H1 (cell line): ENCODE measurements at regions not wholly inside any gene's neighbourhood (a gene's known extent, or its start where the extent isn't known, plus 50 kb on each side); places are given as distances from the start of the nearest gene placed in this dataset.

Experiments
- BACH1 ChIP-seq: IDR thresholded peaks from 2 replicates; pipeline ENCODE4 v1.6.1; 2012; ENCODE audit warnings: low read length, improper control_type of control experiment
- JUND ChIP-seq: IDR thresholded peaks from 2 replicates; pipeline ENCODE4 v1.6.1; 2011; ENCODE audit warnings: mild to moderate bottlenecking, improper control_type of control experiment, low read length
- NRF1 ChIP-seq: IDR thresholded peaks from 2 replicates; pipeline ENCODE4 v1.6.1; 2011; ENCODE audit warnings: mild to moderate bottlenecking, low read depth, low read length, improper control_type of control experiment
- POLR2AphosphoS5 ChIP-seq: IDR thresholded peaks from 2 replicates; pipeline ENCODE4 v1.6.1; 2011; ENCODE audit warnings: low read depth, low read length
- RNF2 ChIP-seq: fragments of 200-900, 300-1000 bp; sonication (generic); IDR thresholded peaks from 2 replicates; pipeline ENCODE4 v1.7.1; 2016; ENCODE audit warnings: borderline replicate concordance, low read depth, mild to moderate bottlenecking, antibody characterized with exemption, low read length; ENCODE audit not compliant: poor library complexity, severe bottlenecking; ENCODE audit errors: missing control alignments
- SP4 ChIP-seq: IDR thresholded peaks from 2 replicates; pipeline ENCODE4 v1.6.1; 2012; ENCODE audit warnings: low read length, inconsistent platforms
- TAF7 ChIP-seq: optimal IDR thresholded peaks from 2 replicates; pipeline ENCODE3; 2011; ENCODE audit warnings: low read depth, mild to moderate bottlenecking, inconsistent platforms, low read length, moderate library complexity, borderline replicate concordance
- ZNF274 ChIP-seq: IDR thresholded peaks from 2 replicates; pipeline ENCODE4 v1.7.0; 2012; ENCODE audit warnings: low read length, borderline replicate concordance; ENCODE audit errors: extremely low read depth
- TF ChIP-seq, protein P1 (sequence below): fragments of 300-600 bp; sonication (generic); IDR thresholded peaks from 2 replicates; pipeline ENCODE4 v1.7.1; 2012; ENCODE audit warnings: low read length, moderate library complexity, mild to moderate bottlenecking, inconsistent platforms; ENCODE audit not compliant: insufficient replicate concordance
- TF ChIP-seq, protein P2 (sequence below): IDR thresholded peaks from 2 replicates; pipeline ENCODE4 v1.6.1; 2012; ENCODE audit warnings: inconsistent platforms

GRCh38 chr6:17047889-17048288, 54.0 kb upstream of the STMND1 start (continued):
- TF ChIP-seq BACH1 (no peak), NRF1 (no peak), RNF2 (no peak), POLR2AphosphoS5 (no peak), ZNF274 (no peak), JUND (no peak), TAF7 (no peak), SP4 (no peak)
- TF ChIP-seq, protein P1, sequence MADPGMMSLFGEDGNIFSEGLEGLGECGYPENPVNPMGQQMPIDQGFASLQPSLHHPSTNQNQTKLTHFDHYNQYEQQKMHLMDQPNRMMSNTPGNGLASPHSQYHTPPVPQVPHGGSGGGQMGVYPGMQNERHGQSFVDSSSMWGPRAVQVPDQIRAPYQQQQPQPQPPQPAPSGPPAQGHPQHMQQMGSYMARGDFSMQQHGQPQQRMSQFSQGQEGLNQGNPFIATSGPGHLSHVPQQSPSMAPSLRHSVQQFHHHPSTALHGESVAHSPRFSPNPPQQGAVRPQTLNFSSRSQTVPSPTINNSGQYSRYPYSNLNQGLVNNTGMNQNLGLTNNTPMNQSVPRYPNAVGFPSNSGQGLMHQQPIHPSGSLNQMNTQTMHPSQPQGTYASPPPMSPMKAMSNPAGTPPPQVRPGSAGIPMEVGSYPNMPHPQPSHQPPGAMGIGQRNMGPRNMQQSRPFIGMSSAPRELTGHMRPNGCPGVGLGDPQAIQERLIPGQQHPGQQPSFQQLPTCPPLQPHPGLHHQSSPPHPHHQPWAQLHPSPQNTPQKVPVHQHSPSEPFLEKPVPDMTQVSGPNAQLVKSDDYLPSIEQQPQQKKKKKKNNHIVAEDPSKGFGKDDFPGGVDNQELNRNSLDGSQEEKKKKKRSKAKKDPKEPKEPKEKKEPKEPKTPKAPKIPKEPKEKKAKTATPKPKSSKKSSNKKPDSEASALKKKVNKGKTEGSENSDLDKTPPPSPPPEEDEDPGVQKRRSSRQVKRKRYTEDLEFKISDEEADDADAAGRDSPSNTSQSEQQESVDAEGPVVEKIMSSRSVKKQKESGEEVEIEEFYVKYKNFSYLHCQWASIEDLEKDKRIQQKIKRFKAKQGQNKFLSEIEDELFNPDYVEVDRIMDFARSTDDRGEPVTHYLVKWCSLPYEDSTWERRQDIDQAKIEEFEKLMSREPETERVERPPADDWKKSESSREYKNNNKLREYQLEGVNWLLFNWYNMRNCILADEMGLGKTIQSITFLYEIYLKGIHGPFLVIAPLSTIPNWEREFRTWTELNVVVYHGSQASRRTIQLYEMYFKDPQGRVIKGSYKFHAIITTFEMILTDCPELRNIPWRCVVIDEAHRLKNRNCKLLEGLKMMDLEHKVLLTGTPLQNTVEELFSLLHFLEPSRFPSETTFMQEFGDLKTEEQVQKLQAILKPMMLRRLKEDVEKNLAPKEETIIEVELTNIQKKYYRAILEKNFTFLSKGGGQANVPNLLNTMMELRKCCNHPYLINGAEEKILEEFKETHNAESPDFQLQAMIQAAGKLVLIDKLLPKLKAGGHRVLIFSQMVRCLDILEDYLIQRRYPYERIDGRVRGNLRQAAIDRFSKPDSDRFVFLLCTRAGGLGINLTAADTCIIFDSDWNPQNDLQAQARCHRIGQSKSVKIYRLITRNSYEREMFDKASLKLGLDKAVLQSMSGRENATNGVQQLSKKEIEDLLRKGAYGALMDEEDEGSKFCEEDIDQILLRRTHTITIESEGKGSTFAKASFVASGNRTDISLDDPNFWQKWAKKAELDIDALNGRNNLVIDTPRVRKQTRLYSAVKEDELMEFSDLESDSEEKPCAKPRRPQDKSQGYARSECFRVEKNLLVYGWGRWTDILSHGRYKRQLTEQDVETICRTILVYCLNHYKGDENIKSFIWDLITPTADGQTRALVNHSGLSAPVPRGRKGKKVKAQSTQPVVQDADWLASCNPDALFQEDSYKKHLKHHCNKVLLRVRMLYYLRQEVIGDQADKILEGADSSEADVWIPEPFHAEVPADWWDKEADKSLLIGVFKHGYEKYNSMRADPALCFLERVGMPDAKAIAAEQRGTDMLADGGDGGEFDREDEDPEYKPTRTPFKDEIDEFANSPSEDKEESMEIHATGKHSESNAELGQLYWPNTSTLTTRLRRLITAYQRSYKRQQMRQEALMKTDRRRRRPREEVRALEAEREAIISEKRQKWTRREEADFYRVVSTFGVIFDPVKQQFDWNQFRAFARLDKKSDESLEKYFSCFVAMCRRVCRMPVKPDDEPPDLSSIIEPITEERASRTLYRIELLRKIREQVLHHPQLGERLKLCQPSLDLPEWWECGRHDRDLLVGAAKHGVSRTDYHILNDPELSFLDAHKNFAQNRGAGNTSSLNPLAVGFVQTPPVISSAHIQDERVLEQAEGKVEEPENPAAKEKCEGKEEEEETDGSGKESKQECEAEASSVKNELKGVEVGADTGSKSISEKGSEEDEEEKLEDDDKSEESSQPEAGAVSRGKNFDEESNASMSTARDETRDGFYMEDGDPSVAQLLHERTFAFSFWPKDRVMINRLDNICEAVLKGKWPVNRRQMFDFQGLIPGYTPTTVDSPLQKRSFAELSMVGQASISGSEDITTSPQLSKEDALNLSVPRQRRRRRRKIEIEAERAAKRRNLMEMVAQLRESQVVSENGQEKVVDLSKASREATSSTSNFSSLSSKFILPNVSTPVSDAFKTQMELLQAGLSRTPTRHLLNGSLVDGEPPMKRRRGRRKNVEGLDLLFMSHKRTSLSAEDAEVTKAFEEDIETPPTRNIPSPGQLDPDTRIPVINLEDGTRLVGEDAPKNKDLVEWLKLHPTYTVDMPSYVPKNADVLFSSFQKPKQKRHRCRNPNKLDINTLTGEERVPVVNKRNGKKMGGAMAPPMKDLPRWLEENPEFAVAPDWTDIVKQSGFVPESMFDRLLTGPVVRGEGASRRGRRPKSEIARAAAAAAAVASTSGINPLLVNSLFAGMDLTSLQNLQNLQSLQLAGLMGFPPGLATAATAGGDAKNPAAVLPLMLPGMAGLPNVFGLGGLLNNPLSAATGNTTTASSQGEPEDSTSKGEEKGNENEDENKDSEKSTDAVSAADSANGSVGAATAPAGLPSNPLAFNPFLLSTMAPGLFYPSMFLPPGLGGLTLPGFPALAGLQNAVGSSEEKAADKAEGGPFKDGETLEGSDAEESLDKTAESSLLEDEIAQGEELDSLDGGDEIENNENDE, result no peak
- TF ChIP-seq, protein P2, sequence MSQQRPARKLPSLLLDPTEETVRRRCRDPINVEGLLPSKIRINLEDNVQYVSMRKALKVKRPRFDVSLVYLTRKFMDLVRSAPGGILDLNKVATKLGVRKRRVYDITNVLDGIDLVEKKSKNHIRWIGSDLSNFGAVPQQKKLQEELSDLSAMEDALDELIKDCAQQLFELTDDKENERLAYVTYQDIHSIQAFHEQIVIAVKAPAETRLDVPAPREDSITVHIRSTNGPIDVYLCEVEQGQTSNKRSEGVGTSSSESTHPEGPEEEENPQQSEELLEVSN, result no peak
- TF ChIP-seq, all 59 proteins: peak for 0
